Endodermal cell (in vitro differentiated cells): ENCODE measurements at regions not wholly inside any gene's neighbourhood (a gene's known extent, or its start where the extent isn't known, plus 50 kb on each side); places are given as distances from the start of the nearest gene placed in this dataset.

Experiments used
- DNase-seq: peaks from one replicate; pipeline ENCODE4 v3.0.0-alpha.2; 2017
- H3K27ac ChIP-seq: 2 replicates; pipeline ENCODE4 v1.5.1; 2013; ENCODE audit warnings: mild to moderate bottlenecking, low read depth, low read length, moderate library complexity
- H3K27me3 ChIP-seq: 2 replicates; pipeline ENCODE4 v1.6.1; 2013; ENCODE audit warnings: mild to moderate bottlenecking, low read length, moderate library complexity; ENCODE audit not compliant: insufficient read depth, control insufficient read depth, poor library complexity, severe bottlenecking
- H3K36me3 ChIP-seq: 2 replicates; pipeline ENCODE4 v1.7.0; 2013; ENCODE audit warnings: mild to moderate bottlenecking, low read length, moderate library complexity; ENCODE audit not compliant: control insufficient read depth, insufficient read depth
- H3K4me1 ChIP-seq: one replicate; pipeline ENCODE4 v1.7.0; 2013; ENCODE audit warnings: low read length; ENCODE audit not compliant: control insufficient read depth, insufficient read depth
- H3K4me3 ChIP-seq: 2 replicates; pipeline ENCODE4 v1.5.1; 2013; ENCODE audit warnings: mild to moderate bottlenecking, low read length, moderate library complexity
- H3K9ac ChIP-seq: 2 replicates; pipeline ENCODE4 v1.6.1; 2013; ENCODE audit warnings: mild to moderate bottlenecking, low read length, moderate library complexity; ENCODE audit not compliant: poor library complexity, severe bottlenecking; ENCODE audit errors: extremely low read depth
- H3K9me3 ChIP-seq: 2 replicates; pipeline ENCODE4 v1.6.1; 2013; ENCODE audit warnings: mild to moderate bottlenecking, low read length, moderate library complexity; ENCODE audit not compliant: control insufficient read depth
- H3K27ac Mint-ChIP-seq: 2 replicates; pipeline ENCODE4 v1.8.0; 2020; ENCODE audit warnings: mixed read lengths
- H3K27me3 Mint-ChIP-seq: 2 replicates; pipeline ENCODE4 v1.8.0; 2021; ENCODE audit warnings: mild to moderate bottlenecking, mixed read lengths; ENCODE audit not compliant: insufficient read depth
- H3K36me3 Mint-ChIP-seq: 2 replicates; pipeline ENCODE4 v1.8.0; 2020; ENCODE audit warnings: low read depth, mixed read lengths
- H3K4me1 Mint-ChIP-seq: 2 replicates; pipeline ENCODE4 v1.8.0; 2020; ENCODE audit warnings: mixed read lengths
- H3K4me3 Mint-ChIP-seq: 2 replicates; pipeline ENCODE4 v1.8.0; 2020; ENCODE audit warnings: mild to moderate bottlenecking, moderate library complexity, mixed read lengths
- H3K9me3 Mint-ChIP-seq: 2 replicates; pipeline ENCODE4 v1.8.0; 2020; ENCODE audit warnings: mild to moderate bottlenecking, mixed read lengths
- CTCF ChIP-seq: fragments of 200-600 bp; sonication (generic); conservative IDR thresholded peaks from 2 replicates; pipeline ENCODE4 v1.5.0; 2021; ENCODE audit warnings: antibody characterized with exemption, mild to moderate bottlenecking
- WGBS, 2 experiments: methylation state at CpG; one replicate each; pipeline versions ENCODE4 v1.1.5 to v1.1.7; 2013; ENCODE audit warnings: missing lambda C conversion rate in 2 of 2, mixed read lengths in 1 of 2; ENCODE audit not compliant: insufficient coverage in 1 of 2, insufficient read length in 1 of 2; 5-methylcytosine and 5-hydroxymethylcytosine counted together

GRCh38 chr2:6656633-6657032, 209.1 kb downstream of the CMPK2 start:
- Histone ChIP-seq H3K27ac (no peak overlapping the region), H3K9ac (no peak overlapping the region), H3K9me3 (no peaks in the 10 kb centered on the region), H3K4me3 (no peak overlapping the region), H3K36me3 (no peaks in the 10 kb centered on the region), H3K4me1 (no peaks in the 10 kb centered on the region), H3K27me3 (no peaks in the 10 kb centered on the region)
- WGBS, 2 experiments: 94 to 96% methylated on average over 3 to 4 of the region's 4 CpGs
- Mint-ChIP-seq H3K27me3 (no peaks in the 10 kb centered on the region), H3K9me3 (no peaks in the 10 kb centered on the region), H3K36me3 (no peaks in the 10 kb centered on the region), H3K4me1 (no peaks in the 10 kb centered on the region), H3K27ac (no peak overlapping the region), H3K4me3 (no peak overlapping the region)
- TF ChIP-seq CTCF: no peak
- no peak for DNase-seq

GRCh38 chr2:6657136-6657535, 208.6 kb downstream of the CMPK2 start:
- no peak for TF ChIP-seq CTCF
- H3K27me3 Mint-ChIP-seq: no peaks in the 10 kb centered on the region
- no peak for DNase-seq
- no peaks in the 10 kb centered on the region for H3K4me1 Mint-ChIP-seq
- Histone ChIP-seq H3K4me3 (no peak overlapping the region), H3K4me1 (no peaks in the 10 kb centered on the region), H3K9me3 (no peaks in the 10 kb centered on the region), H3K36me3 (no peaks in the 10 kb centered on the region), H3K9ac (no peak overlapping the region), H3K27ac (no peak overlapping the region), H3K27me3 (no peaks in the 10 kb centered on the region)
- H3K4me3 Mint-ChIP-seq: no peak overlapping the region
- H3K9me3 Mint-ChIP-seq: no peaks in the 10 kb centered on the region
- 86% methylated on average over 4 to 5 of the region's 5 CpGs for WGBS, 2 experiments
- H3K36me3 Mint-ChIP-seq: no peaks in the 10 kb centered on the region
- H3K27ac Mint-ChIP-seq: no peak overlapping the region

- no peaks in the 10 kb centered on the region for H3K36me3 ChIP-seq
- no peaks in the 10 kb centered on the region for H3K4me1 ChIP-seq
- no peaks in the 10 kb centered on the region for H3K27me3 ChIP-seq
- Mint-ChIP-seq H3K27me3 (no peaks in the 10 kb centered on the region), H3K36me3 (no peaks in the 10 kb centered on the region), H3K27ac (no peak overlapping the region), H3K4me3 (no peak overlapping the region), H3K4me1 (no peaks in the 10 kb centered on the region), H3K9me3 (no peaks in the 10 kb centered on the region)
- no peak for TF ChIP-seq CTCF
- no peak overlapping the region for H3K9ac ChIP-seq
- no peaks in the 10 kb centered on the region for H3K9me3 ChIP-seq
- no peak for DNase-seq
- H3K4me3 ChIP-seq: no peak overlapping the region
- WGBS, 2 experiments: 61 to 72% methylated on average over 4 to 5 of the region's 5 CpGs
- H3K27ac ChIP-seq: no peak overlapping the region
Measured at GRCh38 chr2:6657855-6658254, 207.9 kb downstream of the CMPK2 start.
